B cell (primary cell): ENCODE measurements at regions not wholly inside any gene's neighbourhood (a gene's known extent, or its start where the extent isn't known, plus 50 kb on each side); places are given as distances from the start of the nearest gene placed in this dataset.

Experiments used
- CTCF ChIP-seq: fragments of 200-600 bp; IDR thresholded peaks from one replicate; pipeline ENCODE4 v1.8.0; 2022; ENCODE audit warnings: antibody characterized with exemption, mild to moderate bottlenecking
- EZH2 ChIP-seq: IDR thresholded peaks from 2 replicates; pipeline ENCODE4 v1.6.1; 2012; ENCODE audit warnings: borderline replicate concordance, low read depth, mild to moderate bottlenecking, moderate library complexity, low read length; ENCODE audit not compliant: insufficient read depth, poor library complexity, severe bottlenecking

GRCh38 chr11:122592641-122593040 is 62.9 kb upstream of the UBASH3B start:
- TF ChIP-seq CTCF (no peak), EZH2 (no peak)
